ENCODE measurements at regions not wholly inside any gene's neighbourhood (a gene's known extent, or its start where the extent isn't known, plus 50 kb on each side); places are given as distances from the start of the nearest gene placed in this dataset.

DNA sequence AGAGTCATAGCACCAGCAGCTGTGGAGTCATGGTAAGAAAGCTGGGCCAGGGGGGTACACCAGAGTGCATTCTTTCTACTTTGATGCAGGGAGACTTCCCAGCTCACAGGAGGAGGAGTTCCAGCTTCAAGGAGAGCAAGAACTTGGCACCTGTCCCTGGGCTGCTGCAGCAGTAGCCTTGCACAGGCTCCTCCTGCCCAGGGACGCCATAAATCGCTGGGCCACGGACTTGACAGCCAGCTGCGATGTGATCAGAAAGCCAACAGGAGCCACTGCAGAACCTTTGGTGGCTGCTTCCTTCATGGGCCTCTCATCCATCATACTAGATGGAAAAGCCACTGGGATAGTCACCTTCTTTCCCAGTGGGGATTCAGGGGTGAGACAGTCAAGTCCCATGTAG, 234.7 kb downstream of the NMUR2 start:
- TF ChIP-seq, protein P1, sequence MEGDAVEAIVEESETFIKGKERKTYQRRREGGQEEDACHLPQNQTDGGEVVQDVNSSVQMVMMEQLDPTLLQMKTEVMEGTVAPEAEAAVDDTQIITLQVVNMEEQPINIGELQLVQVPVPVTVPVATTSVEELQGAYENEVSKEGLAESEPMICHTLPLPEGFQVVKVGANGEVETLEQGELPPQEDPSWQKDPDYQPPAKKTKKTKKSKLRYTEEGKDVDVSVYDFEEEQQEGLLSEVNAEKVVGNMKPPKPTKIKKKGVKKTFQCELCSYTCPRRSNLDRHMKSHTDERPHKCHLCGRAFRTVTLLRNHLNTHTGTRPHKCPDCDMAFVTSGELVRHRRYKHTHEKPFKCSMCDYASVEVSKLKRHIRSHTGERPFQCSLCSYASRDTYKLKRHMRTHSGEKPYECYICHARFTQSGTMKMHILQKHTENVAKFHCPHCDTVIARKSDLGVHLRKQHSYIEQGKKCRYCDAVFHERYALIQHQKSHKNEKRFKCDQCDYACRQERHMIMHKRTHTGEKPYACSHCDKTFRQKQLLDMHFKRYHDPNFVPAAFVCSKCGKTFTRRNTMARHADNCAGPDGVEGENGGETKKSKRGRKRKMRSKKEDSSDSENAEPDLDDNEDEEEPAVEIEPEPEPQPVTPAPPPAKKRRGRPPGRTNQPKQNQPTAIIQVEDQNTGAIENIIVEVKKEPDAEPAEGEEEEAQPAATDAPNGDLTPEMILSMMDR (IDR thresholded peaks at IDR 0.05 in 4 of 5, conservative IDR thresholded peaks at IDR 0.05 in 1 of 5): no peak
- TF ChIP-seq POLR2A (IDR thresholded peaks at IDR 0.05): no peak
